OCI-LY3 (cell line): ENCODE measurements at regions not wholly inside any gene's neighbourhood (a gene's known extent, or its start where the extent isn't known, plus 50 kb on each side); places are given as distances from the start of the nearest gene placed in this dataset.

Experiments used
- H2AFZ ChIP-seq: fragments of 200-600, 300-600 bp; shearing (Covaris generic); 2 replicates; pipeline ENCODE4 v1.6.0; 2014; ENCODE audit warnings: antibody characterized with exemption, low read depth, low read length
- H3K27ac ChIP-seq: fragments of 200-600, 300-600 bp; sonication (generic); 2 replicates; pipeline ENCODE4 v1.5.1; 2014; ENCODE audit warnings: mild to moderate bottlenecking, low read length, moderate library complexity, mixed read lengths
- H3K27me3 ChIP-seq: fragments of 200-600, 300-600 bp; sonication (generic); 2 replicates; pipeline ENCODE4 v1.6.1; 2014; ENCODE audit warnings: low read depth, low read length, mixed read lengths
- H3K36me3 ChIP-seq: fragments of 200-600, 300-600 bp; sonication (generic); replicated peaks from 2 replicates; pipeline ENCODE3; 2014; ENCODE audit warnings: low read depth, low read length, mixed read lengths
- H3K4me1 ChIP-seq: fragments of 300-600, 200-600 bp; sonication (generic); 2 replicates; pipeline ENCODE4 v1.6.1; 2014; ENCODE audit warnings: low read length, mixed read lengths
- H3K4me2 ChIP-seq: fragments of 200-600, 300-600 bp; sonication (generic); 2 replicates; pipeline ENCODE4 v1.6.1; 2014; ENCODE audit warnings: low read length, mixed read lengths
- H3K4me3 ChIP-seq: fragments of 300-600, 200-600 bp; sonication (generic); 2 replicates; pipeline ENCODE4 v1.5.1; 2014; ENCODE audit warnings: antibody characterized with exemption, mild to moderate bottlenecking, low read length, moderate library complexity
- H3K79me2 ChIP-seq: fragments of 300-600, 200-600 bp; shearing (Covaris generic); 2 replicates; pipeline ENCODE4 v1.6.1; 2014; ENCODE audit warnings: mild to moderate bottlenecking, low read length, mixed read lengths
- H3K9ac ChIP-seq: fragments of 300-600, 200-600 bp; shearing (Covaris generic); 2 replicates; pipeline ENCODE4 v1.6.0; 2014; ENCODE audit warnings: mild to moderate bottlenecking, low read length, moderate library complexity
- H3K9me3 ChIP-seq: fragments of 200-600, 300-600 bp; shearing (Covaris generic); 2 replicates; pipeline ENCODE4 v1.6.1; 2014; ENCODE audit warnings: low read length, mixed read lengths; ENCODE audit not compliant: insufficient read depth
- H4K20me1 ChIP-seq: fragments of 200-600, 300-600 bp; sonication (generic); 2 replicates; pipeline ENCODE4 v1.6.1; 2016; ENCODE audit warnings: low read length, mixed read lengths; ENCODE audit not compliant: insufficient read depth
- CTCF ChIP-seq: fragments of 200-600, 300-600 bp; sonication (generic); IDR thresholded peaks from 2 replicates; pipeline ENCODE4 v1.5.1; 2014; ENCODE audit warnings: antibody characterized with exemption, low read length, low read depth
- EZH2phosphoT487 ChIP-seq: fragments of 200-600 bp; shearing (Covaris generic); IDR thresholded peaks from 2 replicates; pipeline ENCODE4 v1.6.1; 2018; ENCODE audit warnings: antibody characterized with exemption, mixed run types, low read depth

- Histone ChIP-seq H3K27me3 (no peaks in the 10 kb centered on the region), H3K9ac (no peak overlapping the region), H3K4me2 (no peak overlapping the region)
Measured at GRCh38 chr1:14511796-14512585, 86.5 kb upstream of the KAZN start.

DNA sequence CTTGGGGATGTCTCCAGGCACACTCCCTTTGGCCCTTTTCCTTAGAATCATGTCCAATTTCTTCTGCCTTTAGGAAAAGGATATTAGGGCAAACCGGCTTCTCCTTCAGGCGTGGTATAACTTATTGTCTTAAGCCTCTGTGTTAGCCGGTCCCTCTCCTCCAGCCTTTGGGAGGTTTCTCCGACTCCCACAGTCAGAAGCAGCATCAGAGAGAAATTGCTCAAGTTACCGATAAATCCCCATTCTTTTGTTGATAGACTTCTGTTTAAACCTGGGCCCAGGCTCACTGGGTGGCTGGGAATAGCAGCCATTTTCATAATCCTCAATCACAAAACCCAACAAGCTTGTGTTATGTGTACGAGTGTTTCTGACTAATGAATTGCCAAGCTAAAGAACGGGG, 85.4 kb upstream of the KAZN start:
- Histone ChIP-seq H3K27ac (no peak overlapping the region), H4K20me1 (no peaks in the 10 kb centered on the region), H3K36me3 (no peaks in the 10 kb centered on the region), H3K9ac (no peak overlapping the region), H3K79me2 (no peaks in the 10 kb centered on the region), H3K4me3 (no peak overlapping the region), H3K4me2 (no peak overlapping the region), H3K4me1 (no peaks in the 10 kb centered on the region), H3K27me3 (no peaks in the 10 kb centered on the region), H2AFZ (no peak overlapping the region), H3K9me3 (no peaks in the 10 kb centered on the region)
- TF ChIP-seq CTCF (no peak), EZH2phosphoT487 (no peak)

More at GRCh38 chr1:14511796-14512585, 86.5 kb upstream of the KAZN start:
- Histone ChIP-seq H4K20me1 (no peaks in the 10 kb centered on the region), H3K36me3 (no peaks in the 10 kb centered on the region), H3K27ac (no peak overlapping the region), H3K79me2 (no peaks in the 10 kb centered on the region), H2AFZ (no peak overlapping the region), H3K4me1 (no peaks in the 10 kb centered on the region), H3K9me3 (no peaks in the 10 kb centered on the region), H3K4me3 (no peak overlapping the region)
- TF ChIP-seq CTCF (no peak), EZH2phosphoT487 (no peak)

DNA sequence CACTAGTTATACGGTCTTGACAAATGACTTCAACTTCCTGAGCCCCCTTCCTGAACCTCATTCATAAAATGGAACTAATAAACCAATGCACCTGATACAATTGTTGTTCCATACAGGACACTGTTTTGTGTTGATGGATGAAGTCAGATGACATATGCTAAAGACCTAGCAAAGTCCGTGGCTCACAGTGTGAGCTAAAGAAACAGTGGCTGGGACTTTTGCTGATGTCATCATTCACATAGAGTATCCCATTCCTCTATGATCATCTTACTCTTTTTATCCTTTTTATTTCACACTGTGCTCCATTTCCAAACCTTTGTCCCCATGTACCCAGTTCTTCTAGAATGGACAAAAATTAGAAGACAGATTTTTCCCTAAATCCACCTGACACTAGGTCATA, 83.7 kb upstream of the KAZN start:
- H3K79me2 ChIP-seq: no peaks in the 10 kb centered on the region
- TF ChIP-seq CTCF (no peak), EZH2phosphoT487 (no peak)
- no peak overlapping the region for H2AFZ ChIP-seq
- no peaks in the 10 kb centered on the region for H4K20me1 ChIP-seq
- no peaks in the 10 kb centered on the region for H3K4me1 ChIP-seq
- no peak overlapping the region for H3K4me3 ChIP-seq
- no peak overlapping the region for H3K9ac ChIP-seq
- H3K36me3 ChIP-seq: no peaks in the 10 kb centered on the region
- H3K9me3 ChIP-seq: no peaks in the 10 kb centered on the region
- no peaks in the 10 kb centered on the region for H3K27me3 ChIP-seq
- H3K27ac ChIP-seq: no peak overlapping the region
- no peak overlapping the region for H3K4me2 ChIP-seq

DNA sequence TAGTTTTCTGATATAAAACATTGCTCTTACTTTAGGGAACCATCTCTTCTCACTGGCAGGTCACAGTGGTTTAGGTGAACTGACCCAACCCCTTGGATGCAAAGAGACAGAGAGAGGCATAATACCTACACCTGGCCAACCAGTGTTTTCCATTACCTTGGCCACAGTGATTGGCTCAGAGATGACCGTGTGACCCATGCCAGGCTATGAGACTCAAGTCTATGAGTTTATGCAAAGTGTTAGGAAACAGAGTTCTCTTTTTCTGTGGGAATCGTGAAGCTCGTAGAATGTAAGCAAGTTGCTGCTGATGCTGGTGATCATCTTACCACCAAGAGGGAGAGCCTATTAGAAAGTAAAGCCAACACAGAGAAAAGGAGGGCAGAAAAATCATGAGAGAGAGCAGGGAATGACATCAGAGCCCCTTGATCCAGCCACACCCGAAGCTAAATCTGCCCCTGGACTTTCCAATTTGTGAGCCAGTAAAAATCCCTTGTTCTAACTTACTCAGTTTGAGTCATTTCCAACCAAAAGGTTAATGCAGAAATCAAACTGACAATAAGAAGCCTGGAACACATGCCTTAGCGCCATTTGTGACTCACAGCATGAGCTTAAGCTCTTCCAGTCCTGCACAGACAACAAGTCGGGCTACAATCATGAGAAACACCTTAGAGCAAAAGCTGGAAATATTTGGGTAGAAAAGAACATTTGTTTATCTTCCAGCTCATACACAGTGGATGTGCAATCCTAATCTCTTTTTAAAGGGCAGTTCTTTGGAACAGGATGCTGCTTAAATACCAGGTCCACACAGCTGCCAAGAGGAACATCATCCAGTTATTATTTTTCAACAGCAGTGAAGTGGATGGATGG, 81.3 kb upstream of the KAZN start:
- no peak overlapping the region for H3K4me2 ChIP-seq
- no peak overlapping the region for H3K27ac ChIP-seq
- H4K20me1 ChIP-seq: no peaks in the 10 kb centered on the region
- H3K9ac ChIP-seq: no peak overlapping the region
- TF ChIP-seq EZH2phosphoT487: no peak
- no peak for TF ChIP-seq CTCF
- no peaks in the 10 kb centered on the region for H3K9me3 ChIP-seq
- no peaks in the 10 kb centered on the region for H3K36me3 ChIP-seq
- H3K27me3 ChIP-seq: no peaks in the 10 kb centered on the region
- no peaks in the 10 kb centered on the region for H3K79me2 ChIP-seq
- H3K4me3 ChIP-seq: no peak overlapping the region
- H3K4me1 ChIP-seq: no peaks in the 10 kb centered on the region
- no peak overlapping the region for H2AFZ ChIP-seq
